ENCODE measurements at regions not wholly inside any gene's neighbourhood (a gene's known extent, or its start where the extent isn't known, plus 50 kb on each side); places are given as distances from the start of the nearest gene placed in this dataset.

DNA sequence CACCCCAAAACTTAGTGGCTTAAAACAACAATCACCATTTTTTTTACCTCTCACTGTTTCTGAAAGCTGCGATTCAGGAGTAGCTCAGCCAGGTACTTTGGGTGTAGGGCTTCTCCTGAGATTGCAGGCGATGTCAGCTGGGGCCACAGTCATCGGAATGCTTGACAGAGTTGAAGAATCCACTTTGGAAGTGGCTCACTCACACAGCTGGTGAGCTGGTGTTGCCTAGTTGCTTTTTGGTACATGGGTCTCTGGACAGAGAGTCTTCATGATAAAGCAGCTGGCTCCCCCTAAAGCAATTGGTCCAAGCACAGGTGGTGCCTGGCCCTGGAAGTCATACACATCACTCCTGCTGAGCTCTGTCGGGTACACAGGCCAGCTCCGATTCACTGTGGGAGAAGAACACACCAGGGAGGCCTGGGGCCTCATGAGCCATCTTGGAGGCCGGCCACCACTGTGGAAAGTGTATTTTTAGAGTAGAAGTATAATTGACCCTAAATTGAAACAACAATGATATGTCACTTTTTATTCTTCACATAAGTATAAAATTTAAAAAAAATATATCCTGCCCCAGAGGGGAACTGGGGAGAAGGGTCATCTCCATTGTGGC, 75.2 kb upstream of the GALNT2 start:
- TF ChIP-seq, protein P1, sequence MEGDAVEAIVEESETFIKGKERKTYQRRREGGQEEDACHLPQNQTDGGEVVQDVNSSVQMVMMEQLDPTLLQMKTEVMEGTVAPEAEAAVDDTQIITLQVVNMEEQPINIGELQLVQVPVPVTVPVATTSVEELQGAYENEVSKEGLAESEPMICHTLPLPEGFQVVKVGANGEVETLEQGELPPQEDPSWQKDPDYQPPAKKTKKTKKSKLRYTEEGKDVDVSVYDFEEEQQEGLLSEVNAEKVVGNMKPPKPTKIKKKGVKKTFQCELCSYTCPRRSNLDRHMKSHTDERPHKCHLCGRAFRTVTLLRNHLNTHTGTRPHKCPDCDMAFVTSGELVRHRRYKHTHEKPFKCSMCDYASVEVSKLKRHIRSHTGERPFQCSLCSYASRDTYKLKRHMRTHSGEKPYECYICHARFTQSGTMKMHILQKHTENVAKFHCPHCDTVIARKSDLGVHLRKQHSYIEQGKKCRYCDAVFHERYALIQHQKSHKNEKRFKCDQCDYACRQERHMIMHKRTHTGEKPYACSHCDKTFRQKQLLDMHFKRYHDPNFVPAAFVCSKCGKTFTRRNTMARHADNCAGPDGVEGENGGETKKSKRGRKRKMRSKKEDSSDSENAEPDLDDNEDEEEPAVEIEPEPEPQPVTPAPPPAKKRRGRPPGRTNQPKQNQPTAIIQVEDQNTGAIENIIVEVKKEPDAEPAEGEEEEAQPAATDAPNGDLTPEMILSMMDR (IDR thresholded peaks at IDR 0.05; ENCODE audit: insufficient read depth, low read length): no peak
- no peak for TF ChIP-seq POLR2AphosphoS5 (IDR thresholded peaks at IDR 0.05; ENCODE audit: low read depth)
- TF ChIP-seq, protein P2, sequence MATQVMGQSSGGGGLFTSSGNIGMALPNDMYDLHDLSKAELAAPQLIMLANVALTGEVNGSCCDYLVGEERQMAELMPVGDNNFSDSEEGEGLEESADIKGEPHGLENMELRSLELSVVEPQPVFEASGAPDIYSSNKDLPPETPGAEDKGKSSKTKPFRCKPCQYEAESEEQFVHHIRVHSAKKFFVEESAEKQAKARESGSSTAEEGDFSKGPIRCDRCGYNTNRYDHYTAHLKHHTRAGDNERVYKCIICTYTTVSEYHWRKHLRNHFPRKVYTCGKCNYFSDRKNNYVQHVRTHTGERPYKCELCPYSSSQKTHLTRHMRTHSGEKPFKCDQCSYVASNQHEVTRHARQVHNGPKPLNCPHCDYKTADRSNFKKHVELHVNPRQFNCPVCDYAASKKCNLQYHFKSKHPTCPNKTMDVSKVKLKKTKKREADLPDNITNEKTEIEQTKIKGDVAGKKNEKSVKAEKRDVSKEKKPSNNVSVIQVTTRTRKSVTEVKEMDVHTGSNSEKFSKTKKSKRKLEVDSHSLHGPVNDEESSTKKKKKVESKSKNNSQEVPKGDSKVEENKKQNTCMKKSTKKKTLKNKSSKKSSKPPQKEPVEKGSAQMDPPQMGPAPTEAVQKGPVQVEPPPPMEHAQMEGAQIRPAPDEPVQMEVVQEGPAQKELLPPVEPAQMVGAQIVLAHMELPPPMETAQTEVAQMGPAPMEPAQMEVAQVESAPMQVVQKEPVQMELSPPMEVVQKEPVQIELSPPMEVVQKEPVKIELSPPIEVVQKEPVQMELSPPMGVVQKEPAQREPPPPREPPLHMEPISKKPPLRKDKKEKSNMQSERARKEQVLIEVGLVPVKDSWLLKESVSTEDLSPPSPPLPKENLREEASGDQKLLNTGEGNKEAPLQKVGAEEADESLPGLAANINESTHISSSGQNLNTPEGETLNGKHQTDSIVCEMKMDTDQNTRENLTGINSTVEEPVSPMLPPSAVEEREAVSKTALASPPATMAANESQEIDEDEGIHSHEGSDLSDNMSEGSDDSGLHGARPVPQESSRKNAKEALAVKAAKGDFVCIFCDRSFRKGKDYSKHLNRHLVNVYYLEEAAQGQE (IDR thresholded peaks at IDR 0.05; ENCODE audit: insufficient replicate concordance, low read depth): no peak

Measured in HL-60 (cell line).